PC-3 (cell line): ENCODE measurements at regions not wholly inside any gene's neighbourhood (a gene's known extent, or its start where the extent isn't known, plus 50 kb on each side); places are given as distances from the start of the nearest gene placed in this dataset.

Experiments
- CTCF ChIP-seq: fragments of 300-600 bp; sonication (generic); conservative IDR thresholded peaks from 2 replicates; pipeline ENCODE4 v1.5.1; 2017; ENCODE audit warnings: antibody characterized with exemption, low read depth, mild to moderate bottlenecking, low read length
- EZH2 ChIP-seq: fragments of 300-600 bp; sonication (generic); IDR thresholded peaks from one replicate; pipeline ENCODE4 v1.6.1; 2017; ENCODE audit warnings: antibody characterized with exemption, mild to moderate bottlenecking, low read length; ENCODE audit not compliant: unreplicated experiment

GRCh38 chr11:134555510-134555909 lies 143.5 kb upstream of the B3GAT1 start:
- TF ChIP-seq EZH2 (no peak), CTCF (no peak)
